ENCODE measurements at regions not wholly inside any gene's neighbourhood (a gene's known extent, or its start where the extent isn't known, plus 50 kb on each side); places are given as distances from the start of the nearest gene placed in this dataset.

GRCh38 chr15:62857411-62857853 lies 185.1 kb upstream of the TPM1 start:
- Mint-ChIP-seq H3K4me1 (ENCODE audit: unreplicated experiment) (peaks cover 13% of the 10 kb centered on the region), H3K27ac (ENCODE audit: unreplicated experiment) (no peak overlapping the region)

GRCh38 chr15:62858343-62858742 lies 184.2 kb upstream of the TPM1 start:
- TF ChIP-seq CTCF (IDR thresholded peaks at IDR 0.05): no peak
- no peaks in the 10 kb centered on the region for H3K27me3 Mint-ChIP-seq (ENCODE audit: unreplicated experiment)
- H3K27ac Mint-ChIP-seq (ENCODE audit: unreplicated experiment): no peak overlapping the region
- DNase-seq (ENCODE audit: extremely low spot score, unreplicated experiment): no peak
- no peaks in the 10 kb centered on the region for H3K36me3 Mint-ChIP-seq (ENCODE audit: unreplicated experiment)
- H3K9me3 Mint-ChIP-seq (ENCODE audit: unreplicated experiment): peaks cover 12% of the 10 kb centered on the region
- H3K4me3 Mint-ChIP-seq (ENCODE audit: unreplicated experiment): no peak overlapping the region
- H3K4me1 Mint-ChIP-seq (ENCODE audit: unreplicated experiment): peaks cover 10% of the 10 kb centered on the region

More at GRCh38 chr15:62857411-62857853, 185.1 kb upstream of the TPM1 start:
- H3K4me3 Mint-ChIP-seq (ENCODE audit: unreplicated experiment): no peak overlapping the region
- peaks cover 3% of the 10 kb centered on the region for H3K9me3 Mint-ChIP-seq (ENCODE audit: unreplicated experiment)
- H3K27me3 Mint-ChIP-seq (ENCODE audit: unreplicated experiment): no peaks in the 10 kb centered on the region
- no peak for DNase-seq (ENCODE audit: extremely low spot score, unreplicated experiment)
- TF ChIP-seq CTCF (IDR thresholded peaks at IDR 0.05): no peak
- no peaks in the 10 kb centered on the region for H3K36me3 Mint-ChIP-seq (ENCODE audit: unreplicated experiment)

GRCh38 chr15:62862717-62863116 lies 179.8 kb upstream of the TPM1 start:
- Mint-ChIP-seq H3K4me1 (ENCODE audit: unreplicated experiment) (peaks cover 6% of the 10 kb centered on the region), H3K4me3 (ENCODE audit: unreplicated experiment) (no peak overlapping the region), H3K27me3 (ENCODE audit: unreplicated experiment) (no peaks in the 10 kb centered on the region), H3K27ac (ENCODE audit: unreplicated experiment) (no peak overlapping the region), H3K9me3 (ENCODE audit: unreplicated experiment) (peaks cover 12% of the 10 kb centered on the region), H3K36me3 (ENCODE audit: unreplicated experiment) (no peaks in the 10 kb centered on the region)
- DNase-seq (ENCODE audit: extremely low spot score, unreplicated experiment): no peak
- TF ChIP-seq CTCF (IDR thresholded peaks at IDR 0.05): no peak

GRCh38 chr15:62866366-62866765 lies 176.2 kb upstream of the TPM1 start:
- H3K27me3 Mint-ChIP-seq (ENCODE audit: unreplicated experiment): no peaks in the 10 kb centered on the region
- H3K27ac Mint-ChIP-seq (ENCODE audit: unreplicated experiment): no peak overlapping the region
- peak; percentile 69 for DNase-seq (ENCODE audit: extremely low spot score, unreplicated experiment)
- peaks cover 3% of the 10 kb centered on the region for H3K4me1 Mint-ChIP-seq (ENCODE audit: unreplicated experiment)
- no peak overlapping the region for H3K4me3 Mint-ChIP-seq (ENCODE audit: unreplicated experiment)
- no peak for TF ChIP-seq CTCF (IDR thresholded peaks at IDR 0.05)
- H3K9me3 Mint-ChIP-seq (ENCODE audit: unreplicated experiment): peaks cover 12% of the 10 kb centered on the region
- peaks cover 2% of the 10 kb centered on the region for H3K36me3 Mint-ChIP-seq (ENCODE audit: unreplicated experiment)

GRCh38 chr15:62867844-62868243 lies 174.7 kb upstream of the TPM1 start:
- no peak for TF ChIP-seq CTCF (IDR thresholded peaks at IDR 0.05)
- Mint-ChIP-seq H3K9me3 (ENCODE audit: unreplicated experiment) (peaks cover 4% of the 10 kb centered on the region), H3K4me1 (ENCODE audit: unreplicated experiment) (peaks cover under 1% of the 10 kb centered on the region), H3K27me3 (ENCODE audit: unreplicated experiment) (no peaks in the 10 kb centered on the region), H3K4me3 (ENCODE audit: unreplicated experiment) (no peak overlapping the region), H3K27ac (ENCODE audit: unreplicated experiment) (no peak overlapping the region), H3K36me3 (ENCODE audit: unreplicated experiment) (peaks cover 2% of the 10 kb centered on the region)
- DNase-seq (ENCODE audit: extremely low spot score, unreplicated experiment): no peak

All from osteocyte (in vitro differentiated cells).